Esophagus muscularis mucosa (tissue), 4 donors: ENCODE measurements at regions not wholly inside any gene's neighbourhood (a gene's known extent, or its start where the extent isn't known, plus 50 kb on each side); places are given as distances from the start of the nearest gene placed in this dataset.
A peak's percentile ranks its signal among the peaks of the same experiment; 100 is the strongest.

Experiments used
- DNase-seq: peaks from one replicate; pipeline ENCODE4 v3.0.0-alpha.2; 2017; ENCODE audit errors: extremely low spot score
- H3K27ac ChIP-seq, 4 donors: fragments of 200-600 bp; sonication (generic); replicated peaks in 1 of 4; 1 replicate in 3 of 4; 2 replicates in 1 of 4; pipeline ENCODE4 v1.5.1; 2016 to 2019; ENCODE audit warnings: mild to moderate bottlenecking in 1 of 4
- H3K27me3 ChIP-seq, 4 donors: fragments of 200-600 bp; sonication (generic); one replicate each; pipeline versions ENCODE4 v1.5.1 to v1.6.0; 2016 to 2019
- H3K36me3 ChIP-seq, 4 donors: fragments of 200-600 bp; sonication (generic); one replicate each; pipeline ENCODE4 v1.5.1; 2016 to 2019
- H3K4me1 ChIP-seq, 4 donors: fragments of 200-600 bp; sonication (generic); one replicate each; pipeline ENCODE4 v1.5.1; 2016 to 2019
- H3K4me3 ChIP-seq, 4 donors: fragments of 200-600 bp; sonication (generic); 1 replicate in 2 of 4; 2 replicates in 2 of 4; pipeline ENCODE4 v1.5.1; 2016 to 2019; ENCODE audit warnings: mild to moderate bottlenecking in 4 of 4, moderate library complexity in 1 of 4
- H3K9me3 ChIP-seq, 4 donors: fragments of 200-600 bp; sonication (generic); 1 replicate in 3 of 4; 2 replicates in 1 of 4; pipeline ENCODE4 v1.5.1; 2016 to 2019
- EP300 ChIP-seq: sonication (generic); formaldehyde crosslinking; IDR thresholded peaks from one replicate; pipeline ENCODE4 v1.6.1; 2017; ENCODE audit warnings: antibody characterized with exemption
- POLR2A ChIP-seq: fragments of 450-650 bp; IDR thresholded peaks from one replicate; pipeline ENCODE4 v1.6.1; 2017; ENCODE audit warnings: antibody characterized with exemption, moderate library complexity, mild to moderate bottlenecking, low read depth
- POLR2AphosphoS5 ChIP-seq, 2 donors: sonication (generic); formaldehyde crosslinking; IDR thresholded peaks; one replicate each; pipeline ENCODE4 v1.6.1; 2017; ENCODE audit warnings: antibody characterized with exemption in 2 of 2
- WGBS: methylation state at CpG from one replicate; pipeline ENCODE4 v1.1.5; 2018; 5-methylcytosine and 5-hydroxymethylcytosine counted together
- intact Hi-C: fragments of 100-400 bp; cut with DNase I; formaldehyde crosslinking; loops from one replicate; pipeline ENCODE4 v1.15.1; 2023
- TF ChIP-seq, protein P1 (sequence below), 3 experiments: fragments of 200-600 bp in 2 of 3; fragments of 450-650 bp in 1 of 3; sonication (generic) in 2 of 3; IDR thresholded peaks; one replicate each; pipeline ENCODE4 v1.5.1; 2017 to 2019; ENCODE audit warnings: antibody characterized with exemption in 3 of 3, mild to moderate bottlenecking in 2 of 3, moderate library complexity in 1 of 3

DNA sequence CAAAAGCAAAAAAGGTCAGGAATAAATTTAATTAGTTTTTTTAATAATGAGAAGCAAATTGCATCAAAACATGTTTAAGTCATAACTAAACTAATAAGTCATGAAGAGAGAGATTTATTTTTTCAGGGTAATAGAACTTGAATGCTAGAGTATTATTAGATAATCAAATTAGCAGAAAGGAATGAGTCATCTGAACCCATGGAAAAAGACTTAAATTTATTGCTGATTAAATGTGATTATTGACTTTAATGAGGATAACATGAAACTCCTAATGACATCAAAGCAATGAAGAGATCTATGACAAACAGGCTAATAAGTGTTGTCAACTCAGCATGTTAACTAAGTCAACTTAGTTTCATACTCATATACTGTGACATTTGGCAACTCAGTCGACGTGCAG lies 264.2 kb downstream of the USP25 start:
- DNase-seq, result no peak
- Histone ChIP-seq H3K4me3 (no peak overlapping the region), H3K4me1 (no peaks in the 10 kb centered on the region), H3K9me3 (no peaks in the 10 kb centered on the region), H3K36me3 (no peaks in the 10 kb centered on the region), H3K27me3 (no peaks in the 10 kb centered on the region), H3K27ac (no peak overlapping the region)
- intact Hi-C loops, result no loop called here
- WGBS, result 98% methylated on average over 2 of the region's 2 CpGs
- TF ChIP-seq, protein P1, sequence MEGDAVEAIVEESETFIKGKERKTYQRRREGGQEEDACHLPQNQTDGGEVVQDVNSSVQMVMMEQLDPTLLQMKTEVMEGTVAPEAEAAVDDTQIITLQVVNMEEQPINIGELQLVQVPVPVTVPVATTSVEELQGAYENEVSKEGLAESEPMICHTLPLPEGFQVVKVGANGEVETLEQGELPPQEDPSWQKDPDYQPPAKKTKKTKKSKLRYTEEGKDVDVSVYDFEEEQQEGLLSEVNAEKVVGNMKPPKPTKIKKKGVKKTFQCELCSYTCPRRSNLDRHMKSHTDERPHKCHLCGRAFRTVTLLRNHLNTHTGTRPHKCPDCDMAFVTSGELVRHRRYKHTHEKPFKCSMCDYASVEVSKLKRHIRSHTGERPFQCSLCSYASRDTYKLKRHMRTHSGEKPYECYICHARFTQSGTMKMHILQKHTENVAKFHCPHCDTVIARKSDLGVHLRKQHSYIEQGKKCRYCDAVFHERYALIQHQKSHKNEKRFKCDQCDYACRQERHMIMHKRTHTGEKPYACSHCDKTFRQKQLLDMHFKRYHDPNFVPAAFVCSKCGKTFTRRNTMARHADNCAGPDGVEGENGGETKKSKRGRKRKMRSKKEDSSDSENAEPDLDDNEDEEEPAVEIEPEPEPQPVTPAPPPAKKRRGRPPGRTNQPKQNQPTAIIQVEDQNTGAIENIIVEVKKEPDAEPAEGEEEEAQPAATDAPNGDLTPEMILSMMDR (IDR thresholded peaks at IDR 0.05), result no peak
- TF ChIP-seq POLR2A (no peak), POLR2AphosphoS5 (IDR thresholded peaks at IDR 0.05) (no peak), EP300 (no peak)

DNA sequence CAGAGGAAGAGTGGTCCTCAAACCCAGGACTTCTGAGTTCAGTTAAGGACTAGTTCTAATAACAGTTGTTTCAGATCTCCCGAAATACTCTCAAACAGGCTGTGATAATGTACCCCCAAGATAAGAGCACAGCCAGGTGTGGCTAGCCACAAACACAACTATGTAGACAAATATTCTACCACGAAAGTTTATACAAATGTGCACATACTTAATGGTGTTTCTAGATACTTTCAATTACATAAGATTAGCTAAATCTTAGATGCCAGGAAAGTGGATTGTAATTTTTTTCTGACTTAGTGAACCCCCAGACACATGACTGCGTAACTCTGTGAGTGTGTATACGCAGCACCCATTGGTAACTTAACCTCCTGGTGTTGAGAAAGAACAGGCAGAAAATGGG lies 270.0 kb downstream of the USP25 start:
- H3K27me3 ChIP-seq, result no peaks in the 10 kb centered on the region
- no peaks in the 10 kb centered on the region for H3K9me3 ChIP-seq
- H3K4me3 ChIP-seq, result no peak overlapping the region
- no peak overlapping the region for H3K27ac ChIP-seq
- intact Hi-C loops, result no loop called here
- H3K4me1 ChIP-seq, result no peaks in the 10 kb centered on the region
- 93% methylated on average over 4 of the region's 4 CpGs for WGBS
- TF ChIP-seq POLR2AphosphoS5 (IDR thresholded peaks at IDR 0.05), result no peak
- TF ChIP-seq, protein P1 (IDR thresholded peaks at IDR 0.05), result no peak
- no peak for TF ChIP-seq POLR2A
- no peak for TF ChIP-seq EP300
- no peaks in the 10 kb centered on the region for H3K36me3 ChIP-seq
- DNase-seq, result no peak

DNA sequence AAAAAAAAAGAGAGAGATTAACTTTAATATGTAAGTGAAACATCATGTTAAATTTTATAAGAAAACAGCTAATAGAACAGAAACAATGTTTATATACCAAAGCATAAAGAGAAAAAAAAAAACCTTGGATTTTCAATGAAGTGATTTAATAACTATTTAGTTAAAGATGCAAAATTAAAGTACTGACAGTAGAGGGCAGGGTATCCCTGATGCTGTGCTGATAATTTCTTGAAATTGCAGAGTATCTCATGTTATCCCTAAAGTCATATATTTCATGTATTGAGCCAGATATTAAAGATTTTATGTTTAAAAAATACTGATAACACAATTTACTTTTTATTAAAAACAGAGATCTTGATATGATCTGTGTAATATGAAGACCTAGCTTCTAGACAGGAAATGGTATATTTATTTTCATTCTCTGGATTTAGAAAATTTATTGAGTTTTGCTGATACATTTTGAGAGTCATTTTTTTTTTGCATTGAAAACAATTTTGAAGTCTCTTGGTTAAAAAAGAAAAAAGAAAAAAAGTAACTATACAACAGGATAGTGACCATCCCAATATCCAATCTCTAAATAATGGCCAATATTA lies 273.2 kb downstream of the USP25 start:
- intact Hi-C loops, result no loop called here
- Histone ChIP-seq H3K27me3 (no peaks in the 10 kb centered on the region), H3K9me3 (no peaks in the 10 kb centered on the region), H3K4me1 (no peaks in the 10 kb centered on the region), H3K36me3 (no peaks in the 10 kb centered on the region), H3K27ac (no peak overlapping the region), H3K4me3 (no peak overlapping the region)
- TF ChIP-seq, protein P1 (IDR thresholded peaks at IDR 0.05), result peak in 2 of 3 experiments; percentile 33 to 35
- TF ChIP-seq POLR2A, result no peak
- DNase-seq, result no peak

DNA sequence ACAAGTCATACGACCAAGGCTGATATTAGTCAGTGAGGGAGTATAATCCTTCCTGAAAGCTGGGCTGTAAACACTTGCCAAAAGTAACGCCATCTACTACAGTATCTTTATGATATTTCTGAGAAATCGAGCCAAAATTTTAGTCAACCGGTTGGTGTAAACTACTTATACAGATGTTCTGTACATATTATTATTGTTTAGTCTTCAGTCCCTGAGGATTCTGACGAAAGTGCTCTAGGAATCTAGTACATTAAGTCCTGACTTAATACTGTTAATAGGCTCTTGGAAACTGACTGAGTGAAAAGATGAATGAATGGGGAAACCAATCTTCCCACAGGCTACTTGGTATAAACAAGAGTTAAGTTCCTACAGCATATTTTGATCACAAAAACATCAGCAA lies 274.3 kb downstream of the USP25 start:
- Histone ChIP-seq H3K4me1 (no peaks in the 10 kb centered on the region), H3K36me3 (no peaks in the 10 kb centered on the region), H3K9me3 (no peaks in the 10 kb centered on the region), H3K27me3 (no peaks in the 10 kb centered on the region), H3K4me3 (no peak overlapping the region), H3K27ac (no peak overlapping the region)
- DNase-seq, result no peak
- intact Hi-C loops, result no loop called here
- TF ChIP-seq EP300 (no peak), POLR2A (no peak), POLR2AphosphoS5 (IDR thresholded peaks at IDR 0.05) (no peak)
- TF ChIP-seq, protein P1 (IDR thresholded peaks at IDR 0.05), result no peak
- 41% methylated on average over 5 of the region's 5 CpGs for WGBS

DNA sequence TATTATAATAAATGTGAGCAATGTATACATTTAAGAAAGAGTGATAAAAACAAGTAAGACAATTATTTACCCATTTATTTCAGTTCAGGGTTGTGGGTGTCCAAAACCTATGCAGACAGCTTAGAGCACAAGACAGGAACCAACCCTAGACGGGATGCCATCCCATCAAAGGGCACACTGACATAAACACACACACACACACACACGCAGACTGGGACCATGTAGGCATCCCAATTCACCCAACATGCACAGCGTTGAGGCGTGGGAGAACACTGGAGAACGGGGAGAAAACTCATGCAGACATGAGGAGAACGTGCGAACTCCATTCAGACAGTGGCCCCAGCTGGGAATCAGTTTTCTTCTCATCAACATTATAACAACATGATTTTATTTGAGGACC lies 274.7 kb downstream of the USP25 start:
- Histone ChIP-seq H3K9me3 (no peaks in the 10 kb centered on the region), H3K27ac (no peak overlapping the region), H3K4me1 (no peaks in the 10 kb centered on the region), H3K27me3 (no peaks in the 10 kb centered on the region), H3K4me3 (no peak overlapping the region), H3K36me3 (no peaks in the 10 kb centered on the region)
- 72% methylated on average over 7 of the region's 7 CpGs for WGBS
- intact Hi-C loops, result no loop called here
- TF ChIP-seq, protein P1 (IDR thresholded peaks at IDR 0.05), result no peak
- TF ChIP-seq POLR2A, result no peak
- no peak for TF ChIP-seq POLR2AphosphoS5 (IDR thresholded peaks at IDR 0.05)
- TF ChIP-seq EP300, result no peak
- no peak for DNase-seq
